Naive thymus-derived CD8-positive, alpha-beta T cell (primary cell): ENCODE measurements at regions not wholly inside any gene's neighbourhood (a gene's known extent, or its start where the extent isn't known, plus 50 kb on each side); places are given as distances from the start of the nearest gene placed in this dataset.

Experiments
- ATAC-seq, 2 donors: fragments of 150-1000 bp; cut with Tn5 transposase in 1 of 2; sonication (Bioruptor Pico), chemical (Tn5 transposase) in 1 of 2; 1 replicate in 1 of 2; 2 replicates in 1 of 2; pipeline ENCODE4 v1.10.0; 2021; ENCODE audit warnings: mild to moderate bottlenecking in 2 of 2, moderate library complexity in 2 of 2
- POLR2A ChIA-PET: fragments of 350-600 bp; sonication (Branson Sonifier 250); formaldehyde crosslinking; loops from one replicate; lab custom pipeline; 2021; ENCODE audit warnings: antibody characterized with exemption; lab: Charles Lee
- DNase-seq, 10 donors: peaks; one replicate each; pipeline versions ENCODE4 v3.0.0 to v3.0.0-alpha.2; 2020 to 2022
- H3K27ac Mint-ChIP-seq, 10 donors: one replicate each; pipeline ENCODE4 v1.8.0; 2020 to 2022; ENCODE audit warnings: mild to moderate bottlenecking in 10 of 10, mixed read lengths in 10 of 10, moderate library complexity in 4 of 10, inconsistent platforms in 1 of 10
- H3K27me3 Mint-ChIP-seq, 5 donors: one replicate each; pipeline ENCODE4 v1.8.0; 2021 to 2022; ENCODE audit warnings: mixed read lengths in 5 of 5
- H3K36me3 Mint-ChIP-seq, 3 donors: one replicate each; pipeline ENCODE4 v1.8.0; 2020 to 2022; ENCODE audit warnings: mixed read lengths in 3 of 3, mild to moderate bottlenecking in 2 of 3, inconsistent platforms in 1 of 3
- H3K4me1 Mint-ChIP-seq, 4 donors: one replicate each; pipeline ENCODE4 v1.8.0; 2021 to 2022; ENCODE audit warnings: mixed read lengths in 4 of 4
- H3K4me3 Mint-ChIP-seq, 10 donors: one replicate each; pipeline ENCODE4 v1.8.0; 2020 to 2022; ENCODE audit warnings: mild to moderate bottlenecking in 10 of 10, mixed read lengths in 10 of 10, moderate library complexity in 6 of 10, inconsistent platforms in 1 of 10
- H3K9me3 Mint-ChIP-seq, 9 donors: one replicate each; pipeline ENCODE4 v1.8.0; 2020 to 2022; ENCODE audit warnings: mixed read lengths in 9 of 9, mild to moderate bottlenecking in 3 of 9, inconsistent platforms in 1 of 9, moderate library complexity in 1 of 9

DNA sequence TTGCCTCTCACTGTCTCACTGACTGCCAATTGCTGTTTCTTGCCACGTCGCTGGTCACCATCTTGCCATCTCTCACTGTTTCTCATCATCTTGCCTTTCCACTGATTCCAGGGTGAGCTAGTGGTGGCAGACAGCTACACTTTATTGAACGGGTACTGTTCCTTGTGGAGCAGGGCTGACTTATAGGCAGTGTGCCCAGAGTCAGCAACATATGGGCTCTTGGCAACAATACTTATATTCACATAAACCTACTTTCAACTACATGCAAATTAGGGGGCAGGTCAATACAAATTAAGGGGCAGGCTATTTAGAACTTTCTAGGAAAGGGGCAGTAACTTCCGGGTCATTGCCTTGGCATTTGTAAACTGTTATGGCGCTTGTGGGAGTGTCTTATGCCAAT, 186.2 kb upstream of the SYNDIG1 start:
- no peak for DNase-seq

DNA sequence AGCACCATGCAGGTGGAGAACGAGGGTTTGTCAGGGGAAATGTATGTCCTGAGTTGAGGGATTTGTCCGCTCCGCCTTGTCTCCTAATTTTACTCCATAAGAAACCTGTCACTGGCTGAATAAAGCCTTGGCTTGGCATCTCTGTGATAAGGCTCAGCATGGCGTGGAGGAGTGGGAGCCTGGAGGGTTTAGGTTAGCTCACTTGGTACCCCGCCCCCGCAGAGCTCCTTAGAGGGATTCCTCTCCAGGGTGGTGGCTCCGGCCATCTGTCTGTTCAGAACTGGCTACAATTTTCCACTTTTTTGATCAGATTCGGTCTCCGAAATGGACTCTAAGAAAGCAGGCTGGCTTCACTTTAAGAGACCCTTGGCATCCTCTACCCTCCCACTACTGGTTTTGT, 192.2 kb upstream of the SYNDIG1 start:
- POLR2A ChIA-PET, result no interaction called here
- Mint-ChIP-seq H3K4me1 (no peaks in the 10 kb centered on the region), H3K9me3 (peaks cover 6 to 24% (median 16%) of the 10 kb centered on the region in 9 donors), H3K27me3 (peaks cover 4 to 24% (median 10%) of the 10 kb centered on the region in 5 donors), H3K4me3 (no peak overlapping the region), H3K36me3 (peaks cover 0 to 14% (median 3%) of the 10 kb centered on the region in 3 donors), H3K27ac (no peak overlapping the region)
- DNase-seq (no peak), ATAC-seq (no peak)

More for the DNA sequence above, 186.2 kb upstream of the SYNDIG1 start:
- no peak for ATAC-seq
- Mint-ChIP-seq H3K27me3 (peaks cover 0 to 3% (median 0%) of the 10 kb centered on the region in 5 donors), H3K4me1 (no peaks in the 10 kb centered on the region), H3K4me3 (no peak overlapping the region), H3K36me3 (peaks cover 0 to 4% (median 2%) of the 10 kb centered on the region in 3 donors), H3K9me3 (peaks cover 0 to 11% (median 0%) of the 10 kb centered on the region in 9 donors), H3K27ac (no peak overlapping the region)
- POLR2A ChIA-PET, result no interaction called here

DNA sequence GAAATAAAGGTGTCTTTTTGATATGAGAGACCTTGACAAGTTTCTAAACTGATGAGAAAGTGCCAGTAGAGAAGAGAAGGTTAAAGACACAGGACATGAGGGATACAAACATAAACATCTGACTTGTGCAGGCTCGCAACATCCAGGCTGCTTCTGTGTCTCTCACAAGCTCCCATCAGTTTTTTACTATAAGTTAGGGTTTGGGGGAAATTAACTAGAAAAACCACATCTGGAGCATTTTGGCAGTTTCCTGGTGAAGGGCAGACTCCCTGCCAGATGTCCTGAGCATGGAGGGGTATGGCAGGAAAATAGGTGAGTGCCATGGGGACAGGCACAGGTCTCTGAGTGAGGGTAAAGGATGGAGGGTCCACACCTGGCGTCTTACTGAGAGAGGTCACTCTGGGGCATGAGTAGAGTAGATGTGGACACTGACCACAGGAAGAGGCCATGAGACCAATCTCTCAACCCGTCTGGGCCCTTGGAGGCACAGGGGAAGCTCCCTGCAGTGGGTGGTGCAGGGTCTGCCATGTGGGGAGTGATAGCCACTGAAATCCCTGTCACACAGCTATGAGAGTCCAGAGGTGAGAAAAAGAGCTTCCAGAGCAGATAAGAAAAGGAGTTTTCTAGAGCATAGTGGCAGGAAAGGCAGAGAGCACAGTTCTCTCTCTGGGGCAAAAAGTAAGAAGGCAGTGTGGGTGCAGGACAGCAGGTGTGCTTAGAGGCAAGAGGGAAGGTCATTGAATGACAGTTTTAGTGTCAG, 193.3 kb upstream of the SYNDIG1 start:
- DNase-seq, result no peak
- H3K9me3 Mint-ChIP-seq, result peaks cover 6 to 24% (median 18%) of the 10 kb centered on the region in 9 donors
- no peaks in the 10 kb centered on the region for H3K4me1 Mint-ChIP-seq
- POLR2A ChIA-PET, result no interaction called here
- ATAC-seq, result no peak
- H3K27me3 Mint-ChIP-seq, result peaks cover 4 to 24% (median 10%) of the 10 kb centered on the region in 5 donors
- H3K36me3 Mint-ChIP-seq, result peaks cover 0 to 14% (median 3%) of the 10 kb centered on the region in 3 donors
- no peak overlapping the region for H3K4me3 Mint-ChIP-seq
- H3K27ac Mint-ChIP-seq, result peak overlapping the region in 1 of 10 donors; percentile 6

DNA sequence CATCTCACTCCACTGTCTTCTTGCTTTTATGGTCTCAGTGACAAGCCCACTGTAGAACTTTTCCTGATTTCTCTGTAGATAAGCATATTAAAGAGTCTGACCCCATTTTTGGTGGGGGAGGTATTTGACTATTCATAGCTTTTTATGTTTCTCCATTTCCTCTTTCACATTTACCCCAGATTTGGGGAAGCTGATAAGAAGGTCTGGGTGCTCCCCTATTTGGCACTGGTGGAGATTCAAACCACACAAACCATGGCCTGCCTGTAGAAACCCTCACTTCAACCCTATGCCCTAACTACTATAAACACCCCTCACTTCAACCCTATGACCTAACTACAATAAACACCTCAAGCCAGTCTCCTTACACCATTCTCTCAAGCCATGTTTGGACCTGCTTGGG, 196.2 kb upstream of the SYNDIG1 start:
- POLR2A ChIA-PET, result no interaction called here
- Mint-ChIP-seq H3K27ac (no peak overlapping the region), H3K4me3 (no peak overlapping the region), H3K36me3 (peaks cover 0 to 14% (median 3%) of the 10 kb centered on the region in 3 donors), H3K27me3 (peaks cover 4 to 24% (median 10%) of the 10 kb centered on the region in 5 donors), H3K4me1 (no peaks in the 10 kb centered on the region), H3K9me3 (peaks cover 6 to 24% (median 18%) of the 10 kb centered on the region in 9 donors)
- no peak for DNase-seq
- no peak for ATAC-seq

DNA sequence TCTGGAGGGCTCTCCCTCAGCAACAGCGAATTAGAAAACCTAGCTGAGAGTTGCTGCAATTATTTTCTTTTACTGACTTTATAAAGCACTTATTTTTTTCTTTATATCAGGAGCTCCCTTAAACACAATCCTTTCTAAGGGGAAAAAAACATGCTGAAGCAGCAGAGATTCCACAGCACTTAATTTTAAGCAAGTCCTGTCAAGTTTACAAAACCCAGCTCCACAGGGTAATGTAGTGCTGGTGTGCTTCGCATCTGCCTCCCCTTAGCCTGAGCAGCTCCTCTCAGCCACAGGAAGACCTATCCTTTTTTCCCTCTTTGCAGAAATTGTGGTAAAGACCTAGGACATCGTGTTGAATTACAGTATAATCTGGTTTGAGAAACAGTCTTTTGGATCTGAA, 208.1 kb upstream of the SYNDIG1 start:
- DNase-seq (no peak), ATAC-seq (no peak)
- no peak overlapping the region for H3K4me3 Mint-ChIP-seq
- peak overlapping the region in 2 of 10 donors; percentile 13 to 36 for H3K27ac Mint-ChIP-seq
- POLR2A ChIA-PET, result no interaction called here
- H3K4me1 Mint-ChIP-seq, result no peaks in the 10 kb centered on the region
- no peaks in the 10 kb centered on the region for H3K27me3 Mint-ChIP-seq
- H3K36me3 Mint-ChIP-seq, result no peaks in the 10 kb centered on the region
- H3K9me3 Mint-ChIP-seq, result no peaks in the 10 kb centered on the region

DNA sequence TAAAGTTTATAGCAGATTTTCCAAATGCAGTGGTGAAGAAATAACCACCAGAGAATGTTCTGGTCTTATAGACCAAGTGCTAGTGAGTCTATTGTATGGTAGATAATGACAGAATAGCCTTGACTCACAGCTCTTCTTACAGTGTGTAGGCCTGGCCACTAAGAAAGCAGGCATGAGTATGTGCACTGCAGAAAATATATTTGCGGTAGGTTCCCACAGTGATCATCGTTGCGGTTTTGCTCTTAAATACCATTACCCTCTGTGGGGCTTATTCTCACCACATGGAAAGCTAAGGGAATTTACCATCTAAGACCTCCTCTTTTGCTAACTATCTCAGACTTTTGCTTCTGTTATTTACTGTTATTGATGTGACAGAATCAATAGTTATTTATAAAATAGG, 212.3 kb upstream of the SYNDIG1 start:
- Mint-ChIP-seq H3K36me3 (no peaks in the 10 kb centered on the region), H3K9me3 (no peaks in the 10 kb centered on the region), H3K27me3 (no peaks in the 10 kb centered on the region), H3K4me1 (no peaks in the 10 kb centered on the region), H3K27ac (no peak overlapping the region), H3K4me3 (no peak overlapping the region)
- no peak for ATAC-seq
- DNase-seq, result no peak
- POLR2A ChIA-PET, result no interaction called here

DNA sequence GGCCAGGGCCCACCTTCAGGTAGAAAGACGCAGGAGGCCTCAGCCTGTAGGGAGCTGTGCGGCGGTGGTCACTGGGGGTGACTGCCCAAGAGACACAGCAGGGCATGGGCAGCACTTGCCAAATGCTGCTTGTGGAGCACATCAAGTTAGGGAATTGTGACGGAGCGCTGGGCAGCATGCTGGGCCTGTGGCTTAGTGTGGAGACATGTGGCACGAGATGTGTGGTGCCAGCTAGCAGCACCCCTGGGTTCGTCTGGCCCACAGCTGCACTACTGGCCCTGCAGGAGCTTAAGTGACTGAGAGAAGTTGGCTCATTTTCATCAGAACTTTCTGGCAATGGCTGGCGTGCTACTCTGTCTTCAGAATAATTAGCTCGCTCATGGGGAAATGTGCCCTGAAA, 213.1 kb upstream of the SYNDIG1 start:
- H3K4me3 Mint-ChIP-seq, result no peak overlapping the region

DNA sequence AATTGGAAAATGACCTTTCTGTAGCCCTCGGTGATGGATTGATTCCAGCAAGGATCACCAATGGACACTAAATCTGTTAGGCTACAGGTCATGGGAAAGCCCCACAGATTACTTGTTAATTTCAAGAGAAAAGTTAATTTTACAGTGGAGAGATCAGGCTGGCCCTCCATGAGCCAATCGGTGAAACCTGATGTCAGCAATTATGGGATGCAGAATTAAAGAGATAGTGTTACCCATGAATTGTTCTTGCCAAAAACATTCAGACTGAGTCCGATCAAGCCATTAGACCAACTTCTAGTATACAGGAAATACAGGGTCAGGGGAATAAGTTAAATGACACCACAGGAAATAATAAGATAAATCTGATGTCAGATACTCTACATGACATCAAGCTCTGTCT, 214.9 kb upstream of the SYNDIG1 start:
- H3K4me3 Mint-ChIP-seq, result no peak overlapping the region

More for the DNA sequence above, 213.1 kb upstream of the SYNDIG1 start:
- H3K27ac Mint-ChIP-seq, result no peak overlapping the region
- H3K27me3 Mint-ChIP-seq, result no peaks in the 10 kb centered on the region
- H3K4me1 Mint-ChIP-seq, result no peaks in the 10 kb centered on the region
- ATAC-seq, result no peak
- no peak for DNase-seq
- H3K36me3 Mint-ChIP-seq, result no peaks in the 10 kb centered on the region
- no peaks in the 10 kb centered on the region for H3K9me3 Mint-ChIP-seq
- POLR2A ChIA-PET, result no interaction called here

DNA sequence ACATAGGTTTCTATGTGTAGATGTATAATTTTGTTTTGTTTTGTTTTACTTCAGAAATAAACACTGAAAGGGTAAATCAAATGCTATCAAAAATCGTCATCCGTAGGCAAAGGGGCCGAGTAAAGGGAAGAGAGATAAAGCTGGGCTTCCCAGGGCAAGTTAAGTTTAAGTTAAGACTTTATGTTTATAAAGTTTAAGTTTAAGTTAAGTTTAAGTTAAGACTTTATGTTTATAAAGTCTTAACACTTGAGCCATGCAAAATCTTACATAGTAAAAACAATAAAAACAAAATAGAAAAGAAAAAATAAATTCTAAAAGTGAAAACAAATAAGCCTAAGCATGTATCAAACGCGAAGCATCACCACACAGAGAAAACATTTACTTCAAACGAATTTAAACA, 216.1 kb upstream of the SYNDIG1 start:
- DNase-seq (no peak), ATAC-seq (no peak)
- no peaks in the 10 kb centered on the region for H3K27me3 Mint-ChIP-seq
- H3K36me3 Mint-ChIP-seq, result no peaks in the 10 kb centered on the region
- peaks cover 0 to 1% (median 0%) of the 10 kb centered on the region in 9 donors for H3K9me3 Mint-ChIP-seq
- no peaks in the 10 kb centered on the region for H3K4me1 Mint-ChIP-seq
- H3K27ac Mint-ChIP-seq, result no peak overlapping the region
- POLR2A ChIA-PET, result no interaction called here
- no peak overlapping the region for H3K4me3 Mint-ChIP-seq

More for the DNA sequence above, 214.9 kb upstream of the SYNDIG1 start:
- no peaks in the 10 kb centered on the region for H3K9me3 Mint-ChIP-seq
- no peaks in the 10 kb centered on the region for H3K4me1 Mint-ChIP-seq
- DNase-seq, result no peak
- no peak overlapping the region for H3K27ac Mint-ChIP-seq
- H3K27me3 Mint-ChIP-seq, result no peaks in the 10 kb centered on the region
- POLR2A ChIA-PET, result no interaction called here
- H3K36me3 Mint-ChIP-seq, result no peaks in the 10 kb centered on the region
- no peak for ATAC-seq

DNA sequence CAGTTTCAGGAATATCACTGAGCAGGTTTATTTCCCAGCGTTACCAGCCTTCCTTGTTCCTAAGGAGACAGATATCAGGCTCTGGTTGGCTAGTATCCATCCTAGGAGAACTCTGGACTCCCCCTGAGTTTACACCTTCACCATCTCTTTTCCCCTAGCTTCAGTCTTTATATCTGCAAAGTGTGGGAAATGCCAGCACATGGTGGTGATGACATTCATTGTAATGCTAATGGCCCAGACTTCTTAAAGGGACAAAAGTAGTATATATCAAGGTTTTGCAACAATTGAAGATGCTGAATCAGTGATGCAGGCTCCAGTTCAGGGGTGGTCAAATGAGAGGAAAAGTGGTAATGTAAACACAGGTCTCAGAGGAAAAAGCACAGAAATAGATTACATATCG, 224.3 kb upstream of the SYNDIG1 start:
- Mint-ChIP-seq H3K27me3 (peaks cover 3 to 17% (median 7%) of the 10 kb centered on the region in 5 donors), H3K36me3 (peaks cover 0 to 2% (median 0%) of the 10 kb centered on the region in 3 donors), H3K4me3 (no peak overlapping the region), H3K4me1 (peaks cover 0 to 3% (median 0%) of the 10 kb centered on the region in 4 donors), H3K9me3 (peaks cover 0 to 11% (median 4%) of the 10 kb centered on the region in 9 donors), H3K27ac (no peak overlapping the region)
- POLR2A ChIA-PET, result no interaction called here
- ATAC-seq (no peak), DNase-seq (no peak)

DNA sequence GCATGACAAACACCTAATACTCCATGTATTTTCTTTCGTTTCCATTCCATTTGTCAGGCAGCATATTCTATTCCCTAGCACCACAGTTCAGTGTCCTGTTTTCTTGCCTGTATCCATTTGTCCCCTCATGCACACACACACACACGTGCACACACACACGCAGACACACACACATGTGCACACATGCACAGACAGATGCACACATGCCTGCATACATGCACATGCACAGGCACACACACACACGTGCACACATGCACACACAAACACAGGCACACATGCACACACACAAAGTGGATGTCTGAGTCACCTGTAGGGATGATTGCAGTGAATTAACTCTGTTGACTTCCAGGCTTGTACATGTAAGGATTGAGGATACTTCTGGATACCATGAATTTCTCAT, 226.7 kb upstream of the SYNDIG1 start:
- POLR2A ChIA-PET, result interaction anchor here (0.6 kb wide), 1 partner anchor 261 kb away, joined by 4 read pairs; no protein-coding TSS in a partner anchor
- Mint-ChIP-seq H3K27ac (peak overlapping the region in 1 of 10 donors; percentile 63), H3K4me1 (peaks cover 0 to 3% (median 0%) of the 10 kb centered on the region in 4 donors), H3K36me3 (peaks cover 0 to 2% (median 0%) of the 10 kb centered on the region in 3 donors), H3K9me3 (peaks cover 0 to 5% (median 3%) of the 10 kb centered on the region in 9 donors), H3K27me3 (peaks cover 3 to 17% (median 7%) of the 10 kb centered on the region in 5 donors), H3K4me3 (no peak overlapping the region)
- DNase-seq (no peak), ATAC-seq (no peak)

DNA sequence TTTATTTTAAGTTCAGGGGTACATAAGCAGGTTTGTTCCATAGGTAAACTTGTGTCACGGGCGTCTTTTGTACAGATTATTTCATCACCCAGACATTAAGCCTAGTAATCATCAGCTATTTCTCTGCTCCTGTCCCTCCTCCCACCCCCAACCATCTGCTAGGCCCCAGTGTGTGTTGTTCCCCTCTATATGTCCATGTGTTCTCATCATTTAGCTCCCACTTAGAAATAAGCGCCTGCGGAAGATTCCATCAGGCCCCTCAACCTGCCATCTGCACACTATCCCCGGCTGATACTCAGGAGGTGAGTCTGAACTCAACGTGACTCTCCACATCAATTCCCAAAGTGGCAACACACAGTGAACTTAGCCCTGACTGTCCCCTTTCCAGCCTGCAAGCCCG, 228.0 kb upstream of the SYNDIG1 start:
- Mint-ChIP-seq H3K27me3 (peaks cover 3 to 17% (median 7%) of the 10 kb centered on the region in 5 donors), H3K4me3 (no peak overlapping the region), H3K4me1 (peaks cover 0 to 3% (median 0%) of the 10 kb centered on the region in 4 donors), H3K36me3 (no peaks in the 10 kb centered on the region), H3K27ac (no peak overlapping the region), H3K9me3 (no peaks in the 10 kb centered on the region)
- ATAC-seq (no peak), DNase-seq (no peak)
- POLR2A ChIA-PET, result no interaction called here

DNA sequence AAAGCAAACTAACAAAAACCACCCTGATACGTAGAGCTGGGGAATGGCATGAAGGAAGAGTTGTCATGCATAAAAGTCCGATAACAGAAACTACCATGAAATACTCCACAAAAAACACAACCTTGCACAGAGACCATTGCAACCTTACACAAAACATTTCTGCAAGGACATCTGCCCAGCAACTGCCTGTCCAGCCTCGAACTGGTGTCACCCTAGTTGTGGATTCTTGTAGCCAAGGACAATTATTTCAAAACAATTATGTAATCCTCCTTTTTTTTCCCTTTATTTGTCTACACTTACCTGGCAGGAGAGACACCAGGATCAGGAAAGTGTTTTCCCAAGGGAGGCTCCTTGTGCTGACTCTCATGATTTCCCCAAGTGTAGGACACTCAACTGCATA, 232.5 kb upstream of the SYNDIG1 start:
- Mint-ChIP-seq H3K27ac (no peak overlapping the region), H3K27me3 (peaks cover 0 to 6% (median 2%) of the 10 kb centered on the region in 5 donors), H3K4me3 (no peak overlapping the region), H3K9me3 (no peaks in the 10 kb centered on the region), H3K36me3 (no peaks in the 10 kb centered on the region), H3K4me1 (no peaks in the 10 kb centered on the region)
- DNase-seq, result no peak
- POLR2A ChIA-PET, result no interaction called here
- no peak for ATAC-seq
